SH-SY5Y (cell line): ENCODE measurements at regions not wholly inside any gene's neighbourhood (a gene's known extent, or its start where the extent isn't known, plus 50 kb on each side); places are given as distances from the start of the nearest gene placed in this dataset.

Experiments used
- GATA2 ChIP-seq: IDR thresholded peaks from 2 replicates; pipeline ENCODE4 v1.6.1; 2011; ENCODE audit warnings: mild to moderate bottlenecking, low read depth, low read length
- GATA3 ChIP-seq: IDR thresholded peaks from 2 replicates; pipeline ENCODE4 v1.6.1; 2011; ENCODE audit warnings: low read depth, mild to moderate bottlenecking, low read length, moderate library complexity

- TF ChIP-seq GATA2, result no peak
- TF ChIP-seq GATA3, result no peak
Measured at GRCh38 chr11:42967653-42968052, 344.1 kb upstream of the API5 start.
